HEK293T (cell line): ENCODE measurements at regions not wholly inside any gene's neighbourhood (a gene's known extent, or its start where the extent isn't known, plus 50 kb on each side); places are given as distances from the start of the nearest gene placed in this dataset.

Source experiments
- ARNT ChIP-seq: fragments of 450-650 bp; IDR thresholded peaks from 2 replicates; pipeline ENCODE4 v1.6.1; 2017; ENCODE audit warnings: mild to moderate bottlenecking
- BHLHE40 ChIP-seq: fragments of 450-650 bp; IDR thresholded peaks from 2 replicates; pipeline ENCODE4 v1.6.1; 2016; ENCODE audit warnings: mild to moderate bottlenecking, moderate library complexity, borderline replicate concordance
- CTBP1 ChIP-seq: fragments of 450-650 bp; IDR thresholded peaks from 2 replicates; pipeline ENCODE4 v1.6.1; 2016; ENCODE audit warnings: borderline replicate concordance
- FOXK2 ChIP-seq: fragments of 450-650 bp; IDR thresholded peaks from 2 replicates; pipeline ENCODE4 v1.6.1; 2016; ENCODE audit warnings: mild to moderate bottlenecking
- FOXM1 ChIP-seq: fragments of 450-650 bp; IDR thresholded peaks from 2 replicates; pipeline ENCODE4 v1.6.1; 2017; ENCODE audit warnings: mild to moderate bottlenecking, borderline replicate concordance
- LEF1 ChIP-seq: fragments of 450-650 bp; IDR thresholded peaks from 2 replicates; pipeline ENCODE4 v1.6.1; 2017; ENCODE audit warnings: mild to moderate bottlenecking, borderline replicate concordance
- NFRKB ChIP-seq: fragments of 450-650 bp; IDR thresholded peaks from 2 replicates; pipeline ENCODE4 v1.6.1; 2016; ENCODE audit warnings: mild to moderate bottlenecking, moderate library complexity
- SP1 ChIP-seq: fragments of 450-650 bp; IDR thresholded peaks from 2 replicates; pipeline ENCODE4 v1.6.1; 2017
- SUZ12 ChIP-seq: fragments of 450-650 bp; IDR thresholded peaks from 2 replicates; pipeline ENCODE4 v1.6.1; 2016; ENCODE audit warnings: mild to moderate bottlenecking
- TARDBP ChIP-seq: fragments of 450-650 bp; IDR thresholded peaks from 2 replicates; pipeline ENCODE4 v1.6.1; 2016
- ZNF384 ChIP-seq: fragments of 450-650 bp; IDR thresholded peaks from 2 replicates; pipeline ENCODE4 v1.6.1; 2016
- TF ChIP-seq, protein P1 (sequence below): fragments of 450-650 bp; IDR thresholded peaks from 2 replicates; pipeline ENCODE4 v1.6.1; 2016

DNA sequence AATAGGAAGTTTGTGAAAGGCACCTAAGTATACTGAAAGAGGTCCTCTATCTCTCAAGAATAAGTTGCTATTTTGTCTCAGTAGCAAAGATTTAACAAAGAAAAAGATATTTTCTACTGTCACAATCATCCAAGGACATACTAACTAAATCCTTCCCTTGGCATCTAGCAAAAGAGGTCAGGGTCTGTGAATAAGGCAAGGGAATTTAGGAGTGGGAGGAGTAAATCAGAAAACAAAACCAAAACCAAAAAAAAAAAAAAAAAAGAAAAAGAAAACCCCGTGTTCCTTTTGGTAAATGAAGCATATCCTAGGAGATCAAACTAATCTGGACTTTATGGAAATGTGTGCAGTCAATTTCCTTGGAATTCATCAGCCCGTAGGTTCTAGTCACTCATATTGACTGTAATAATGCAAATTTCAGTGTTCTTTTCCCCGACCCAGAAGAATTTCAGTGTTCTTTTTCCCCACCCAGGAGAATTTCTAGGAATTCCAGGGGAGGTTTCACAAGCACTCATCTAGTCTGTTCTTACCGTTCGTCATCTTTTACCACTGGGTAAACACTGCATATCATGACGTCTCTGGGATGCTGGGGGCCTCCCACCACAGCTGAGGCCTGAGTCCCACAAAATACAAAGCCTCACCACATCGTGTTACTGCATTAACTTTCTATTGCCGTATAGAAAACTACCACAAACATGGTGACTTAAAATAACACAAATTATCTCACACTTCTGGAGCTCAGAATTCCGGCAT lies 113.8 kb upstream of the CCDC54 start:
- no peak for TF ChIP-seq FOXM1
- no peak for TF ChIP-seq SP1
- no peak for TF ChIP-seq CTBP1
- no peak for TF ChIP-seq ARNT
- no peak for TF ChIP-seq TARDBP
- TF ChIP-seq ZNF384: no peak
- no peak for TF ChIP-seq LEF1
- no peak for TF ChIP-seq BHLHE40
- TF ChIP-seq, protein P1, sequence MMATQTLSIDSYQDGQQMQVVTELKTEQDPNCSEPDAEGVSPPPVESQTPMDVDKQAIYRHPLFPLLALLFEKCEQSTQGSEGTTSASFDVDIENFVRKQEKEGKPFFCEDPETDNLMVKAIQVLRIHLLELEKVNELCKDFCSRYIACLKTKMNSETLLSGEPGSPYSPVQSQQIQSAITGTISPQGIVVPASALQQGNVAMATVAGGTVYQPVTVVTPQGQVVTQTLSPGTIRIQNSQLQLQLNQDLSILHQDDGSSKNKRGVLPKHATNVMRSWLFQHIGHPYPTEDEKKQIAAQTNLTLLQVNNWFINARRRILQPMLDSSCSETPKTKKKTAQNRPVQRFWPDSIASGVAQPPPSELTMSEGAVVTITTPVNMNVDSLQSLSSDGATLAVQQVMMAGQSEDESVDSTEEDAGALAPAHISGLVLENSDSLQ: no peak
- TF ChIP-seq FOXK2: no peak
- TF ChIP-seq SUZ12: no peak
- no peak for TF ChIP-seq NFRKB
